ENCODE measurements at regions not wholly inside any gene's neighbourhood (a gene's known extent, or its start where the extent isn't known, plus 50 kb on each side); places are given as distances from the start of the nearest gene placed in this dataset.

DNA sequence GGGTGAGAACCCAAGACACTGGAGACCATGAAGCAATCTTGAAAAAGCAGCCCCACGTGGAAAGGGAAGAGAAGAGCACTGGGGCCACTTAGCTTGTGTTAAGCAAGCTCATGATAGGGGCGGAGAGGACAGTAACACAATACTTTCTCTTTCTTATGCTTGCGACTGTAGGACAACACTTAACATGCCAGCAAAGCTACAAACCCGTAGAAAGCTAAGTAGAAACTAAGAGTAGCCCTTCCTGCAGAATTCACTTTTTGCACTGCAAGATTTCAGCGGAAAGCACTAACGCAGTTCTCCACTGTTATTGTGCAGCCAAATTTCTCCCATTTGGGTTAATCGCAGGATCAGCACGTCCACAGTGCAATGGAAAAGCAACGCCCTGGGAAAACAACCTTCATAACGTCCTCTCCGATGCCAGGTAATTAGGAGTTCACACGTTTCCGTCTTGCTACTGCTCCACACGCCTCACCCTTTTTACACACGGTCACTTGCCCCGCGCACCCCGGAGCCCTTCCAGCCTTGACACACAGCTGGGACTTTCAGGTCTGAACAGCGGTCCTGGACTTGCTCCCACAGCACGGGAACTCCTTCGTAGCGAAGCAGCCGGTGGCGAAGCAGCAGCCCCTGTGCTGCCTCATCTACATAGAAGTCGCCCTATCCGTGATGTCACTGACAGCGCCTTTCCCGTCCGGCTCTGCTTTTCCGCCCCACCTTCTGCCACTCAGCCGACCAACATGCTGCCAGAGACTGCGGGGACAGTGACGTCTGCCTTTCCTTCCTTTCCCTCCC is 148.6 kb downstream of the PPIAL4G start (continued):
- TF ChIP-seq, protein P1, sequence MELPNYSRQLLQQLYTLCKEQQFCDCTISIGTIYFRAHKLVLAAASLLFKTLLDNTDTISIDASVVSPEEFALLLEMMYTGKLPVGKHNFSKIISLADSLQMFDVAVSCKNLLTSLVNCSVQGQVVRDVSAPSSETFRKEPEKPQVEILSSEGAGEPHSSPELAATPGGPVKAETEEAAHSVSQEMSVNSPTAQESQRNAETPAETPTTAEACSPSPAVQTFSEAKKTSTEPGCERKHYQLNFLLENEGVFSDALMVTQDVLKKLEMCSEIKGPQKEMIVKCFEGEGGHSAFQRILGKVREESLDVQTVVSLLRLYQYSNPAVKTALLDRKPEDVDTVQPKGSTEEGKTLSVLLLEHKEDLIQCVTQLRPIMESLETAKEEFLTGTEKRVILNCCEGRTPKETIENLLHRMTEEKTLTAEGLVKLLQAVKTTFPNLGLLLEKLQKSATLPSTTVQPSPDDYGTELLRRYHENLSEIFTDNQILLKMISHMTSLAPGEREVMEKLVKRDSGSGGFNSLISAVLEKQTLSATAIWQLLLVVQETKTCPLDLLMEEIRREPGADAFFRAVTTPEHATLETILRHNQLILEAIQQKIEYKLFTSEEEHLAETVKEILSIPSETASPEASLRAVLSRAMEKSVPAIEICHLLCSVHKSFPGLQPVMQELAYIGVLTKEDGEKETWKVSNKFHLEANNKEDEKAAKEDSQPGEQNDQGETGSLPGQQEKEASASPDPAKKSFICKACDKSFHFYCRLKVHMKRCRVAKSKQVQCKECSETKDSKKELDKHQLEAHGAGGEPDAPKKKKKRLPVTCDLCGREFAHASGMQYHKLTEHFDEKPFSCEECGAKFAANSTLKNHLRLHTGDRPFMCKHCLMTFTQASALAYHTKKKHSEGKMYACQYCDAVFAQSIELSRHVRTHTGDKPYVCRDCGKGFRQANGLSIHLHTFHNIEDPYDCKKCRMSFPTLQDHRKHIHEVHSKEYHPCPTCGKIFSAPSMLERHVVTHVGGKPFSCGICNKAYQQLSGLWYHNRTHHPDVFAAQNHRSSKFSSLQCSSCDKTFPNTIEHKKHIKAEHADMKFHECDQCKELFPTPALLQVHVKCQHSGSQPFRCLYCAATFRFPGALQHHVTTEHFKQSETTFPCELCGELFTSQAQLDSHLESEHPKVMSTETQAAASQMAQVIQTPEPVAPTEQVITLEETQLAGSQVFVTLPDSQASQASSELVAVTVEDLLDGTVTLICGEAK (IDR thresholded peaks at IDR 0.05; ENCODE audit: borderline replicate concordance) = no peak
- no peak; the same call in none of the 2 replicates for TF ChIP-seq RUNX3 (IDR thresholded peaks at IDR 0.05; ENCODE audit: low read length)
- TF ChIP-seq TCF3 (IDR thresholded peaks at IDR 0.05; ENCODE audit: borderline replicate concordance, insufficient read depth, low read depth, low read length) = peak; percentile 97
- TF ChIP-seq PRDM15 (CRISPR knock-in tag; IDR thresholded peaks at IDR 0.05) = peak; percentile 87
- peak; percentile 93 for TF ChIP-seq TCF12 (IDR thresholded peaks at IDR 0.05; ENCODE audit: low read depth, low read length)
- peak; percentile 87 to 90 for TF ChIP-seq IKZF2 (IDR thresholded peaks at IDR 0.05)
- peak; percentile 76 for TF ChIP-seq BMI1 (IDR thresholded peaks at IDR 0.05; ENCODE audit: borderline replicate concordance)
- TF ChIP-seq EP300 (IDR thresholded peaks at IDR 0.05; ENCODE audit: borderline replicate concordance in 1 of 2, control insufficient read depth in 1 of 2, low read depth in 2 of 2, low read length in 2 of 2) = 0 out of 4 replicates have a peak, but pooled peaks of 1 of the 2 experiments have one; percentile 14
- TF ChIP-seq BHLHE40 (IDR thresholded peaks at IDR 0.05; ENCODE audit: borderline replicate concordance in 1 of 2, low read depth in 2 of 2, low read length in 1 of 2) = peak; percentile 7 to 57; a peak in 3 of 4 replicates
- no peak for TF ChIP-seq ASH2L (IDR thresholded peaks at IDR 0.05; ENCODE audit: borderline replicate concordance, low read depth)
- no peak for TF ChIP-seq TBL1XR1 (IDR thresholded peaks at IDR 0.05; ENCODE audit: low read depth, low read length)
- TF ChIP-seq ZNF622 (IDR thresholded peaks at IDR 0.05) = no peak
- peak; percentile 87 for TF ChIP-seq YY1 (IDR thresholded peaks at IDR 0.05; ENCODE audit: low read depth, low read length)
- peak; percentile 14 to 78 for TF ChIP-seq EGR1 (IDR thresholded peaks at IDR 0.05; ENCODE audit: borderline replicate concordance in 1 of 2, low read depth in 2 of 2, low read length in 2 of 2)
- peak; percentile 93 for TF ChIP-seq KLF5 (IDR thresholded peaks at IDR 0.05; ENCODE audit: partially characterized antibody)
- TF ChIP-seq, protein P2, sequence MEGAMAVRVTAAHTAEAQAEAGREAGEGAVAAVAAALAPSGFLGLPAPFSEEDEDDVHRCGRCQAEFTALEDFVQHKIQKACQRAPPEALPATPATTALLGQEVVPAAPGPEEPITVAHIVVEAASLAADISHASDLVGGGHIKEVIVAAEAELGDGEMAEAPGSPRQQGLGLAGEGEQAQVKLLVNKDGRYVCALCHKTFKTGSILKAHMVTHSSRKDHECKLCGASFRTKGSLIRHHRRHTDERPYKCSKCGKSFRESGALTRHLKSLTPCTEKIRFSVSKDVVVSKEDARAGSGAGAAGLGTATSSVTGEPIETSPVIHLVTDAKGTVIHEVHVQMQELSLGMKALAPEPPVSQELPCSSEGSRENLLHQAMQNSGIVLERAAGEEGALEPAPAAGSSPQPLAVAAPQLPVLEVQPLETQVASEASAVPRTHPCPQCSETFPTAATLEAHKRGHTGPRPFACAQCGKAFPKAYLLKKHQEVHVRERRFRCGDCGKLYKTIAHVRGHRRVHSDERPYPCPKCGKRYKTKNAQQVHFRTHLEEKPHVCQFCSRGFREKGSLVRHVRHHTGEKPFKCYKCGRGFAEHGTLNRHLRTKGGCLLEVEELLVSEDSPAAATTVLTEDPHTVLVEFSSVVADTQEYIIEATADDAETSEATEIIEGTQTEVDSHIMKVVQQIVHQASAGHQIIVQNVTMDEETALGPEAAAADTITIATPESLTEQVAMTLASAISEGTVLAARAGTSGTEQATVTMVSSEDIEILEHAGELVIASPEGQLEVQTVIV (IDR thresholded peaks at IDR 0.05; ENCODE audit: borderline replicate concordance, partially characterized antibody) = peak; percentile 47
- TF ChIP-seq SRF (IDR thresholded peaks at IDR 0.05; ENCODE audit: low read depth in 2 of 2, low read length in 2 of 2) = peak in 1 of 2 experiments; percentile 69; a peak in 1 of 4 replicates
- no peak for TF ChIP-seq ZZZ3 (IDR thresholded peaks at IDR 0.05; ENCODE audit: control insufficient read depth, insufficient read length, low read depth)
- TF ChIP-seq ZNF24 (IDR thresholded peaks at IDR 0.05) = no peak
